GM18873 (cell line): ENCODE measurements at regions not wholly inside any gene's neighbourhood (a gene's known extent, or its start where the extent isn't known, plus 50 kb on each side); places are given as distances from the start of the nearest gene placed in this dataset.

Experiments used
- ATAC-seq: cut with Tn5 transposase; IDR thresholded peaks from one replicate; pipeline ENCODE4 v1.9.1; 2021; ENCODE audit warnings: mild to moderate bottlenecking, moderate library complexity, moderate number of reproducible peaks; ENCODE audit not compliant: unreplicated experiment, low FRiP score

GRCh38 chr10:36638462-36639155, 486.8 kb upstream of the ANKRD30A start:
- ATAC-seq = no peak

- no peak for ATAC-seq
Measured at GRCh38 chr10:36636879-36637278, 488.5 kb upstream of the ANKRD30A start.

GRCh38 chr10:36636285-36636839, 489.0 kb upstream of the ANKRD30A start:
- ATAC-seq = no peak

- no peak for ATAC-seq
Measured at GRCh38 chr10:36634916-36635315, 490.5 kb upstream of the ANKRD30A start.

GRCh38 chr10:36630267-36630666, 495.1 kb upstream of the ANKRD30A start:
- ATAC-seq = no peak

- ATAC-seq = no peak
Measured at GRCh38 chr10:36629476-36629875, 495.9 kb upstream of the ANKRD30A start.

- no peak for ATAC-seq
Measured at GRCh38 chr10:36624551-36625100, 500.8 kb upstream of the ANKRD30A start.

- no peak for ATAC-seq
Measured at GRCh38 chr10:36621346-36621745, 504.1 kb upstream of the ANKRD30A start.

- no peak for ATAC-seq
Measured at GRCh38 chr10:36612436-36612835, 513.0 kb upstream of the ANKRD30A start.

GRCh38 chr10:36608866-36609265, 516.5 kb upstream of the ANKRD30A start:
- no peak for ATAC-seq

GRCh38 chr10:36608251-36608650, 517.1 kb upstream of the ANKRD30A start:
- ATAC-seq = no peak

- ATAC-seq = no peak
Measured at GRCh38 chr10:36606234-36606839, 519.1 kb upstream of the ANKRD30A start.

- ATAC-seq = no peak
Measured at GRCh38 chr10:36604316-36604715, 521.1 kb upstream of the ANKRD30A start.

- ATAC-seq = no peak
Measured at GRCh38 chr10:36603688-36604087, 521.7 kb upstream of the ANKRD30A start.

GRCh38 chr10:36602374-36602773, 523.0 kb upstream of the ANKRD30A start:
- ATAC-seq = no peak

GRCh38 chr10:36597756-36598320, 527.6 kb upstream of the ANKRD30A start:
- ATAC-seq = no peak

GRCh38 chr10:36592964-36593363, 532.4 kb upstream of the ANKRD30A start:
- ATAC-seq = no peak

- no peak for ATAC-seq
Measured at GRCh38 chr10:36591436-36591835, 534.0 kb upstream of the ANKRD30A start.

- no peak for ATAC-seq
Measured at GRCh38 chr10:36583690-36584089, 541.7 kb upstream of the ANKRD30A start.

- ATAC-seq = no peak
Measured at GRCh38 chr10:36581237-36581636, 544.2 kb upstream of the ANKRD30A start.

- ATAC-seq = no peak
Measured at GRCh38 chr10:36578306-36578705, 547.1 kb upstream of the ANKRD30A start.
